ENCODE measurements at regions not wholly inside any gene's neighbourhood (a gene's known extent, or its start where the extent isn't known, plus 50 kb on each side); places are given as distances from the start of the nearest gene placed in this dataset.

GRCh38 chr4:58553679-58554078, 1443.5 kb upstream of the IGFBP7 start:
- no peak for TF ChIP-seq CTCF (IDR thresholded peaks at IDR 0.05)
- TF ChIP-seq POLR2AphosphoS5 (IDR thresholded peaks at IDR 0.05), result no peak
- TF ChIP-seq POLR2A (IDR thresholded peaks at IDR 0.05), result no peak

Measured in transverse colon (tissue), 4 donors.